Nephron progenitor cell (in vitro differentiated cells): ENCODE measurements at regions not wholly inside any gene's neighbourhood (a gene's known extent, or its start where the extent isn't known, plus 50 kb on each side); places are given as distances from the start of the nearest gene placed in this dataset.
A peak's percentile ranks its signal among the peaks of the same experiment; 100 is the strongest.

Experiments
- DNase-seq: peaks from one replicate; pipeline ENCODE4 v3.0.0; 2021
- H3K27ac Mint-ChIP-seq: 2 replicates; pipeline ENCODE4 v1.8.0; 2021; ENCODE audit warnings: mild to moderate bottlenecking, moderate library complexity, mixed read lengths
- H3K27me3 Mint-ChIP-seq: 2 replicates; pipeline ENCODE4 v1.8.0; 2021; ENCODE audit warnings: mild to moderate bottlenecking, low read depth, mixed read lengths; ENCODE audit not compliant: poor library complexity
- H3K36me3 Mint-ChIP-seq: 2 replicates; pipeline ENCODE4 v1.8.0; 2021; ENCODE audit warnings: low read depth, mixed read lengths
- H3K4me1 Mint-ChIP-seq: 2 replicates; pipeline ENCODE4 v1.8.0; 2021; ENCODE audit warnings: mixed read lengths
- H3K4me3 Mint-ChIP-seq: 2 replicates; pipeline ENCODE4 v1.8.0; 2021; ENCODE audit warnings: mild to moderate bottlenecking, moderate library complexity, mixed read lengths
- H3K9me3 Mint-ChIP-seq: 2 replicates; pipeline ENCODE4 v1.8.0; 2021; ENCODE audit warnings: mild to moderate bottlenecking, moderate library complexity, mixed read lengths
- CTCF ChIP-seq: fragments of 200-600 bp; sonication (generic); IDR thresholded peaks from 2 replicates; pipeline ENCODE4 v1.5.0; 2021; ENCODE audit warnings: antibody characterized with exemption

- peaks cover 50% of the 10 kb centered on the region for H3K4me1 Mint-ChIP-seq
Measured at GRCh38 chr12:89098441-89099112, 253.7 kb downstream of the DUSP6 start.

GRCh38 chr12:89092297-89092696, 260.0 kb downstream of the DUSP6 start:
- H3K27ac Mint-ChIP-seq: no peak overlapping the region
- H3K9me3 Mint-ChIP-seq: peaks cover 40% of the 10 kb centered on the region
- H3K4me3 Mint-ChIP-seq: no peak overlapping the region
- H3K27me3 Mint-ChIP-seq: no peaks in the 10 kb centered on the region
- peaks cover 23% of the 10 kb centered on the region for H3K36me3 Mint-ChIP-seq
- TF ChIP-seq CTCF: no peak
- H3K4me1 Mint-ChIP-seq: peaks cover 18% of the 10 kb centered on the region
- no peak for DNase-seq

More at GRCh38 chr12:89098441-89099112, 253.7 kb downstream of the DUSP6 start:
- H3K27ac Mint-ChIP-seq: no peak overlapping the region
- H3K36me3 Mint-ChIP-seq: no peaks in the 10 kb centered on the region
- no peaks in the 10 kb centered on the region for H3K9me3 Mint-ChIP-seq
- DNase-seq: peak; percentile 23
- no peaks in the 10 kb centered on the region for H3K27me3 Mint-ChIP-seq
- H3K4me3 Mint-ChIP-seq: no peak overlapping the region
- no peak for TF ChIP-seq CTCF

GRCh38 chr12:89091293-89091841, 260.9 kb downstream of the DUSP6 start:
- peaks cover 24% of the 10 kb centered on the region for H3K4me1 Mint-ChIP-seq
- no peak for DNase-seq
- no peak overlapping the region for H3K4me3 Mint-ChIP-seq
- no peaks in the 10 kb centered on the region for H3K27me3 Mint-ChIP-seq
- H3K36me3 Mint-ChIP-seq: peaks cover 23% of the 10 kb centered on the region
- H3K27ac Mint-ChIP-seq: no peak overlapping the region
- TF ChIP-seq CTCF: no peak
- H3K9me3 Mint-ChIP-seq: peaks cover 40% of the 10 kb centered on the region

GRCh38 chr12:89089264-89089663, 263.0 kb downstream of the DUSP6 start:
- no peak for TF ChIP-seq CTCF
- H3K4me1 Mint-ChIP-seq: peaks cover 41% of the 10 kb centered on the region

GRCh38 chr12:89087876-89088275, 264.4 kb downstream of the DUSP6 start:
- peak overlapping the region; percentile 95 for H3K27ac Mint-ChIP-seq
- H3K4me1 Mint-ChIP-seq: peaks cover 48% of the 10 kb centered on the region
- DNase-seq: no peak
- TF ChIP-seq CTCF: no peak
- H3K9me3 Mint-ChIP-seq: peaks cover 34% of the 10 kb centered on the region
- H3K4me3 Mint-ChIP-seq: peak overlapping the region; percentile 7
- no peaks in the 10 kb centered on the region for H3K27me3 Mint-ChIP-seq
- peaks cover 21% of the 10 kb centered on the region for H3K36me3 Mint-ChIP-seq

More at GRCh38 chr12:89089264-89089663, 263.0 kb downstream of the DUSP6 start:
- Mint-ChIP-seq H3K9me3 (peaks cover 40% of the 10 kb centered on the region), H3K36me3 (peaks cover 23% of the 10 kb centered on the region), H3K27ac (no peak overlapping the region), H3K27me3 (no peaks in the 10 kb centered on the region), H3K4me3 (no peak overlapping the region)
- DNase-seq: no peak
